ENCODE measurements at regions not wholly inside any gene's neighbourhood (a gene's known extent, or its start where the extent isn't known, plus 50 kb on each side); places are given as distances from the start of the nearest gene placed in this dataset.

GRCh38 chr6:68040312-68040778 lies 594.7 kb upstream of the ADGRB3 start:
- TF ChIP-seq GLIS1 (tag by site-specific recombination; IDR thresholded peaks at IDR 0.05) = no peak
- TF ChIP-seq ZNF555 (tag by site-specific recombination; conservative IDR thresholded peaks at IDR 0.05) = no peak
- TF ChIP-seq ZNF777 (tag by site-specific recombination; IDR thresholded peaks at IDR 0.05; ENCODE audit: borderline replicate concordance) = no peak
- TF ChIP-seq ZNF23 (tag by site-specific recombination; IDR thresholded peaks at IDR 0.05; ENCODE audit: borderline replicate concordance) = no peak
- no peak for TF ChIP-seq ZNF423 (tag by site-specific recombination; IDR thresholded peaks at IDR 0.05)
- TF ChIP-seq ZFP37 (tag by site-specific recombination; IDR thresholded peaks at IDR 0.05) = no peak
- no peak for TF ChIP-seq ZNF488 (tag by site-specific recombination; IDR thresholded peaks at IDR 0.05)
- no peak for TF ChIP-seq ZNF398 (tag by site-specific recombination; IDR thresholded peaks at IDR 0.05)
- no peak for TF ChIP-seq ZSCAN5A (tag by site-specific recombination; IDR thresholded peaks at IDR 0.05)
- no peak for TF ChIP-seq ZNF221 (tag by site-specific recombination; IDR thresholded peaks at IDR 0.05; ENCODE audit: borderline replicate concordance)
- ChIA-PET POLR2A (no interaction called here), CTCF (interaction anchor here (0.7 kb wide), 1 partner anchor 683 kb away, joined by 3 read pairs; no protein-coding TSS in a partner anchor)
- Histone ChIP-seq H3K27ac (ENCODE audit: extremely low read depth, low read depth, low read length) (no peak overlapping the region), H3K9me3 (ENCODE audit: control insufficient read depth, insufficient read depth, low read depth, low read length) (no peaks in the 10 kb centered on the region), H3K36me3 (ENCODE audit: control insufficient read depth in 2 of 2, insufficient read depth in 1 of 2, low read length in 2 of 2) (no peaks in the 10 kb centered on the region), H3K4me1 (ENCODE audit: control insufficient read depth, insufficient read depth, low read length) (no peaks in the 10 kb centered on the region), H3K4me3 (ENCODE audit: low read depth, low read length) (no peak overlapping the region)

GRCh38 chr6:68039641-68040311 lies 595.3 kb upstream of the ADGRB3 start:
- no peak overlapping the region for H3K27ac ChIP-seq (ENCODE audit: extremely low read depth, low read depth, low read length)
- TF ChIP-seq OSR2 (tag by site-specific recombination; IDR thresholded peaks at IDR 0.05) = no peak
- no peak for TF ChIP-seq ZBTB48 (tag by site-specific recombination; IDR thresholded peaks at IDR 0.05)
- TF ChIP-seq ZEB2 (tag by site-specific recombination; IDR thresholded peaks at IDR 0.05) = no peak
- no peak for TF ChIP-seq ZFHX2 (tag by site-specific recombination; conservative IDR thresholded peaks at IDR 0.05)
- no peak for TF ChIP-seq ZNF433 (tag by site-specific recombination; IDR thresholded peaks at IDR 0.05; ENCODE audit: low read depth)
- TF ChIP-seq ZNF311 (tag by site-specific recombination; IDR thresholded peaks at IDR 0.05; ENCODE audit: borderline replicate concordance) = no peak
- no peak for TF ChIP-seq ZNF416 (tag by site-specific recombination; IDR thresholded peaks at IDR 0.05)
- TF ChIP-seq ZNF2 (tag by site-specific recombination; IDR thresholded peaks at IDR 0.05) = no peak
- TF ChIP-seq ZNF670 (tag by site-specific recombination; IDR thresholded peaks at IDR 0.05; ENCODE audit: low read depth) = no peak
- no peak for TF ChIP-seq TSHZ1 (tag by site-specific recombination; IDR thresholded peaks at IDR 0.05; ENCODE audit: borderline replicate concordance)
- TF ChIP-seq ZNF426 (tag by site-specific recombination; IDR thresholded peaks at IDR 0.05) = no peak
- no peak for TF ChIP-seq ZNF146 (tag by site-specific recombination; IDR thresholded peaks at IDR 0.05)
- no peak for TF ChIP-seq ZSCAN23 (tag by site-specific recombination; IDR thresholded peaks at IDR 0.05)
- H3K9me3 ChIP-seq (ENCODE audit: control insufficient read depth, insufficient read depth, low read depth, low read length) = no peaks in the 10 kb centered on the region
- no peaks in the 10 kb centered on the region for H3K4me1 ChIP-seq (ENCODE audit: control insufficient read depth, insufficient read depth, low read length)
- H3K4me3 ChIP-seq (ENCODE audit: low read depth, low read length) = no peak overlapping the region
- H3K36me3 ChIP-seq (ENCODE audit: control insufficient read depth in 2 of 2, insufficient read depth in 1 of 2, low read length in 2 of 2) = no peaks in the 10 kb centered on the region
- ChIA-PET CTCF (interaction anchor here (0.7 kb wide), 1 partner anchor 683 kb away, joined by 3 read pairs; no protein-coding TSS in a partner anchor), POLR2A (no interaction called here)

All from HEK293 (cell line).